K562 (cell line): ENCODE measurements at regions not wholly inside any gene's neighbourhood (a gene's known extent, or its start where the extent isn't known, plus 50 kb on each side); places are given as distances from the start of the nearest gene placed in this dataset.

Experiments used
- CEBPG ChIP-seq, 3 experiments: fragments of 200-800 bp in 1 of 3; sonication (Bioruptor generic) in 1 of 3; sonication (generic) in 1 of 3; formaldehyde crosslinking in 1 of 3; IDR thresholded peaks in 2 of 3; conservative IDR thresholded peaks in 1 of 3; 2 replicates each; pipeline versions ENCODE4 v1.6.1 to v1.8.0; 2016 to 2022; ENCODE audit warnings: missing compliant biosample characterization in 2 of 3, missing genetic modification characterization in 2 of 3, mild to moderate bottlenecking in 1 of 3, missing genetic modification reagents in 1 of 3
- DPF2 ChIP-seq: fragments of 450-650 bp; IDR thresholded peaks from 2 replicates; pipeline ENCODE4 v1.6.1; 2016
- E2F1 ChIP-seq: sonication (generic); formaldehyde crosslinking; IDR thresholded peaks from 2 replicates; pipeline ENCODE4 v1.8.1; 2023; ENCODE audit warnings: mild to moderate bottlenecking, missing genetic modification reagents, moderate library complexity
- ETV5 ChIP-seq: sonication (generic); formaldehyde crosslinking; IDR thresholded peaks from 2 replicates; pipeline ENCODE4 v1.4.0; 2020; ENCODE audit warnings: low read depth, mild to moderate bottlenecking, missing genetic modification reagents
- EZH2 ChIP-seq: IDR thresholded peaks from 2 replicates; pipeline ENCODE4 v1.6.1; 2012; ENCODE audit warnings: low read depth, mild to moderate bottlenecking, inconsistent platforms, low read length, borderline replicate concordance
- HDAC1 ChIP-seq, 2 experiments: fragments of 450-650 bp; IDR thresholded peaks; 2 replicates each; pipeline ENCODE4 v1.6.1; 2016 to 2017; ENCODE audit warnings: inconsistent platforms in 1 of 2, mild to moderate bottlenecking in 1 of 2, moderate library complexity in 1 of 2
- HNRNPK ChIP-seq: fragments of 200-400 bp; formaldehyde crosslinking; IDR thresholded peaks from one replicate; pipeline ENCODE4 v1.6.1; 2018; ENCODE audit warnings: mild to moderate bottlenecking, low read depth, low read length; ENCODE audit not compliant: poor library complexity, severe bottlenecking
- NUFIP1 ChIP-seq: fragments of 450-650 bp; IDR thresholded peaks from 2 replicates; pipeline ENCODE4 v1.6.1; 2018; ENCODE audit not compliant: partially characterized antibody
- PTRF ChIP-seq: fragments of 450-650 bp; IDR thresholded peaks from 2 replicates; pipeline ENCODE4 v1.6.1; 2016; ENCODE audit warnings: mild to moderate bottlenecking, missing genetic modification characterization, missing compliant biosample characterization
- USF2 ChIP-seq: sonication (generic); formaldehyde crosslinking; IDR thresholded peaks from 2 replicates; pipeline ENCODE4 v1.5.0; 2020; ENCODE audit warnings: missing genetic modification reagents
- ZKSCAN1 ChIP-seq: fragments of 150-350 bp; IDR thresholded peaks from 2 replicates; pipeline ENCODE4 v1.6.1; 2016; ENCODE audit warnings: low read depth, low read length

- TF ChIP-seq HDAC1 (IDR thresholded peaks at IDR 0.05): no peak
- no peak for TF ChIP-seq HNRNPK
- no peak for TF ChIP-seq EZH2
- no peak for TF ChIP-seq PTRF (tag)
- no peak for TF ChIP-seq USF2 (CRISPR knock-in tag)
- TF ChIP-seq CEBPG (CRISPR knock-in tag; IDR thresholded peaks at IDR 0.05): no peak
- TF ChIP-seq CEBPG (tag; conservative IDR thresholded peaks at IDR 0.05 in 1 of 2, IDR thresholded peaks at IDR 0.05 in 1 of 2): no peak
- no peak for TF ChIP-seq DPF2
- no peak for TF ChIP-seq E2F1 (CRISPR knock-in tag)
- no peak for TF ChIP-seq ETV5 (CRISPR knock-in tag)
- TF ChIP-seq ZKSCAN1: no peak
- no peak for TF ChIP-seq NUFIP1
Observed at GRCh38 chr3:34005886-34006285, 207.5 kb downstream of the PDCD6IP start (continued).
